GM19324 (cell line): ENCODE measurements at regions not wholly inside any gene's neighbourhood (a gene's known extent, or its start where the extent isn't known, plus 50 kb on each side); places are given as distances from the start of the nearest gene placed in this dataset.

Experiments
- ATAC-seq: cut with Tn5 transposase; IDR thresholded peaks from one replicate; pipeline ENCODE4 v1.9.1; 2021; ENCODE audit warnings: mild to moderate bottlenecking, moderate library complexity; ENCODE audit not compliant: unreplicated experiment, low FRiP score

DNA sequence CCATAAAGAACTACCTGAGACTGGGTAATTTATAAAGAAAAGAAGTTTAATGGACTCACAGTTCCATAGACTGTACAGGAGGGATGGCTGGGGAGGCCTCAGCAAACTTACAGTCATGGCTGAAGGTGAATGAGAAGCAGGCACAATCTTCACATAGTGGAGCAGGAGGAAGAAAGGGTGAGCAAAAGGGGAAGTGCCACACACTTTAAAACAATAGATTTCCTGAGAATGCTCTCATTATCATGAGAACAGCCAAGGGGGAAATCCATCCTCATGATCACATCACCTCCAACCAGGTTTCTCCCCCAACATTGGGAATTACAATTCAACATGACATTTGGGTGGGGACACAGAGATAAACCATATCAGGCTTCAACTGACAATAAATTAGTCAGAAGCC, 664.9 kb downstream of the TAF11L14 start:
- no peak for ATAC-seq

GRCh38 chr5:18305288-18305924, 671.1 kb downstream of the TAF11L14 start:
- peak; percentile 66 for ATAC-seq

DNA sequence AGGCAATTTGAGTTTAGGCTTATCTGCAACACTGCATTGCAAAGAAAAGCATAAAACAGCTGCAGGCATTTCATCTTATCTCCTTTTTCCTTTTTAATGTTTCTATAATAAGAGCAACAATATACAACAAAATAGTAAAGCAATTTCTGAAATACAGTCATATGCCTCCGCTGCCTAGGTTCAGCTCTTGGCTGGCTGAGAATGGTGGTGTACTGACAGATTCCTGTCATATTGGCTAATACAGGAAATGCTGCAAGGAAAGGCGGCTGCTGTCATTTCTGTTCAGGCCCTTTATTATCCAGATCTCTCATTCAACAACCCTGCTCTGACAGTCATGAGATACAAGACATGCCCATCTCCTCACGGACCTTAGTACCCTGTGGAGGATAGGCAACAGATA, 677.0 kb downstream of the TAF11L14 start:
- ATAC-seq: no peak

DNA sequence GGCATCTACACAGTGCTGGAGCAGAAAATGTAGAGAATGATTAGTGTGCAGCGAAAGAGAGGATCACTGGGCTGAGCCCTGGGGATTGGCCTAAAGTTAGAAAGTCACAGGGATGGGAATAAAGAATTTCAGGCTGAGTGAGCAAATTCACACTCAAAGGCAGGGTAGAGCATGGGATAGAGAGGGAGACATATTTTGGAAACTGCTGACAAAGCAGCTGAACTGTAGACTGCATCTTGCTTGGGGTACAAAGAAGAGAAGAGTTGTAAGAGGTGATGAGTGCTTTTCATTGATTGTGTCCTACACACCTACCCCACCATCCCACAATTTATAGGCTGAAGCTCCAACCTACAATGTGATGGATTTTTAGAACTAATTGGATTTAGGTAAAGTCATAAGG, 677.8 kb downstream of the TAF11L14 start:
- no peak for ATAC-seq

- no peak for ATAC-seq
Observed at GRCh38 chr5:18314192-18314778, 680.0 kb downstream of the TAF11L14 start.

GRCh38 chr5:18321262-18321942, 687.1 kb downstream of the TAF11L14 start:
- no peak for ATAC-seq

DNA sequence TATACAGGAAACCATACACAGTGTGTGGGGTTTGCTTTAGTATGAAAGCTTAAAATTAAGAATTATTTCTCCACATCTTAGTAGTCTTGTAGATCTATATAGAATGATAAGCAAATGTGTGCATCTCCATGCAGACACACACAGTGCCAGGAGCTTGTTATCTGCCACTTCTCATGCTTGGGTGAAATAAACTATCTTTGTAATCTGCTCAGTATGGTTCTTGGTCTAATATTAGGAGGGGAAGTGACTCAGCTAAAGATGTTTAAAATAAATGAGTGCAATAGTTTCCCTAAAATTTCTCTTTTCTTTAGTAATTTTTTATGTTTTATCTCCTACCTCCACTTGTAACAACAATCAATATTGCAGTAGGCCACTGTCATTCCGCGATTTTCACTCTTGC, 689.6 kb downstream of the TAF11L14 start:
- ATAC-seq: no peak

GRCh38 chr5:18325431-18325830, 691.2 kb downstream of the TAF11L14 start:
- no peak for ATAC-seq

- ATAC-seq: no peak
Observed at GRCh38 chr5:18329328-18329727, 695.1 kb downstream of the TAF11L14 start.

DNA sequence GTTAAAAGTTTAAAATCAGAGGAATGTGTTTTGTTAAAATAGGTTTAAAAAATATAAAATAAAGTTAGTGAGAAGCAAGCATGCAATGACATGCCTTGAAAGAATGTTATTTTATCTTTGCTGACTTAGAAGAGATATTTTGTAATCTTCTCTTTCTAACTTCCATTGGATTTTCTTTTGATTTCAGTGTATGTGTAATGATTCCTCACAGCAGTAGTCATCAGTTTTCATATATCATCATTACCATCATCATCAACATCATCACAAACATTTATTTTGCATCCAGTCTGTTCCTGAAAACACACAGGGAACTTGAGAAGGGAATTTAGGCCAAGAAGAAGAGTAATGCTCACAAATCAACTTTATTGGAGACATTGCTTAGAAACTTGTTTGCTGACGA, 699.6 kb downstream of the TAF11L14 start:
- ATAC-seq: no peak

GRCh38 chr5:18334949-18335348, 700.7 kb downstream of the TAF11L14 start:
- no peak for ATAC-seq

DNA sequence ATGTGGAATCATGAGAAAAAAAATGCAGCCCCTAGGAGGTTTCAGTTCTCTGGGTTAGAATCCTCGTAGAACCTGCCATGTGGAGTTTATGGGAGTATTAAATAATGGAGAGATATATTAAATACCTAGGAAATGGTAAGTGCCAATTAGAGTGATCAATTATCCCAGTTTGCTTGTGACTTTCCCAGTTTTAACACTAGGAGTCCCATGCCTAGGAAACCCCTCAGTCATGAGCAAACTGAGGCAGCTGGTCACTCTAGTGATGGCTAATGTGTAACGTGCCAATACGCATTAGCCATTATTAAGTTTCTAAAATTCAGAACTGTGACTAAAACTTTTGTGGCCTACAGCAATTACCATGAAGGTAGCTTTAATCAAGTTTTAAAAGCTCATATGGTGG, 720.6 kb downstream of the TAF11L14 start:
- no peak for ATAC-seq

DNA sequence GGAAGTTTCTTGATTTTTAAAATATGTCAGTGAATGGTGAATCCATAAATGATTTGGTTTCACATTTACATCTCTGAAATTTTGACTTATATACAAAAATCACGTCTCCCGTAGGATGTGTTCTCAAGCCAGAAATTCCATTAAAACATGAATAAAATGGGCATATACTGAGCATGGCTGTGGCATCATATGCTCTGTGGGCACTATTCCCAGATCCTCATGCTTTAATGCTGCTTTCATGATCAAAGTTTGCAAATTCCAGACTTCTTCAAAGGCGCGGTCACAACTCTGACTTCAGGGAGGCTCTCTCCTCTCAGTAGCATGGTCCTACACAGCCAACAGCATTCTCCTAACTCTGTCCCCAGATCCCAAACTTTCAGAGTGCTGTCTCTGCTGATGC, 723.2 kb downstream of the TAF11L14 start:
- ATAC-seq: no peak

- no peak for ATAC-seq
Observed at GRCh38 chr5:18366234-18366633, 732.0 kb downstream of the TAF11L14 start.

DNA sequence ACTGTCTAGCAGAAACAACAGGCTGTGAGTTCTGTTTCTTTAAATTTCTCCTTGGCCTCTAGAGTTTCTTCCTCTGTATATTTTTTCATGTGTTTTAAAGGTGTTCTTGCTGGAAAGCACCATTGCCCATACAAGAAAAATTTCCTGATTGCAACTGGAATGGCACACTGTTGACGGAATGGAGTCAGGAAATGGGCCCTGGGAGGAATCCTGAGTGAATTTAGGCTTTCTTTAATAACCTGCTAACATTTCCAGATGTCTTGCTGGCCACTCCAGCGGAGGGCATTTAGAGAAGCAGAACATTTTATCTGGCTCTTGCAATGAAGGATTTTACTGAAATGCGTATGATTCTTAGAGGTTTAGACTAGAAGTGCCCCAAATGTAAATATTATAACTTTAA, 736.3 kb downstream of the TAF11L14 start:
- ATAC-seq: no peak

- no peak for ATAC-seq
Observed at GRCh38 chr5:18375641-18376040, 741.4 kb downstream of the TAF11L14 start.

- ATAC-seq: no peak
Observed at GRCh38 chr5:18378066-18378465, 743.8 kb downstream of the TAF11L14 start.

GRCh38 chr5:18379189-18379588, 744.9 kb downstream of the TAF11L14 start:
- no peak for ATAC-seq

DNA sequence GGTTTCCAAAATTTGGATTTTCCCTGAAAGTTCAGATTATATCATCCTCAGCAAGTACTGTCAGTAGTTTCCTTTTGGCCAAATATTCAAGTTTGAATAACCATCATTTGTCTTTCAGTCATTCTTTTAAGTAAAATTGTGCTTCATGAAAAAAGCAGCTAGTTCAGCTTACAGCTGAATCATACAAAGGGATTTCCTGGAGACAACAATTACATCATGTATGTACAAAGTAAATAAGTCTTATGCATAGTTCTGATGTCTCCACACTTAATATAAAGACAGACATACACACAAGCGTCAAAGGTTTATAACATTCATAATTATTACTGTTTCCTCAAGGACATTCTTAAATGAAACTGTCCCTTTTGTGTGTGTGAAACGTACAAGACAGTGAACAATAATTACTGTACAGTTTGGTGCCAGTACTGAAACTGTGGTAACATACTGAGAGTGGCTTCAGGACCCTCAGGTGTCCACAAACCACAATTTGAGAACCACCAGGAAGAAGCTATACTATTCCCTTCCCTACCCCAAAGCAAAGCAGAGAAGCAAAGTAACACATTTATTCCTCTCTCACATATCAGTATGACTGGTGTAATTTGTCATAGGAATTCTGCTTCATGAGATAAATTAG, 746.6 kb downstream of the TAF11L14 start:
- no peak for ATAC-seq

- ATAC-seq: peak; percentile 68
Observed at GRCh38 chr5:18393565-18394442, 759.5 kb downstream of the TAF11L14 start.

DNA sequence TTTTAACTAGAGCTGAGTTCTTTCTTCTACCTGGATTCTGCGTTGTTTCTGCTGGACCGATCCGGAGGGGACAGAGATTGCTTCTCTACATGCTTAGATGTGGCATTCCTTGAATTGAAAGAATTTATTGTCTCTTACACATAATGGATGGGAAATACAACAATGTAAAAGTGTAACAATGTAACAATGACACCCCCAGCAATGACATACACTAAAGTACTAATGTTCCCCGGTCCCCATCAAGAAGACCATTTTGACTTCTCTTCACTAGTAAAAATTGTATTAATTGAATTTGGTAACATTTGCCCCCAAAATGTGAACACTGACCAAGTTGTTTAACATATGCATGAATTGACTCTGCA, 760.2 kb downstream of the TAF11L14 start:
- ATAC-seq: no peak
